ENCODE measurements at regions not wholly inside any gene's neighbourhood (a gene's known extent, or its start where the extent isn't known, plus 50 kb on each side); places are given as distances from the start of the nearest gene placed in this dataset. TPM values are rescaled to one million over a fixed set of nuclear protein-coding genes. Genes with fewer than 3 reads are reported as not detected.

GRCh38 chr14:28703482-28703881, 63.1 kb upstream of the FOXG1 start:
- no peaks in the 10 kb centered on the region for H3K36me3 Mint-ChIP-seq (ENCODE audit: insufficient read depth)
- TF ChIP-seq CTCF (IDR thresholded peaks at IDR 0.05; ENCODE audit: unreplicated experiment), result no peak
- H3K27me3 Mint-ChIP-seq, result no peaks in the 10 kb centered on the region
- H3K27ac Mint-ChIP-seq, result no peak overlapping the region
- no peak overlapping the region for H3K4me3 Mint-ChIP-seq (ENCODE audit: low read depth)
- H3K4me1 Mint-ChIP-seq (ENCODE audit: low read depth), result no peaks in the 10 kb centered on the region
- H3K9me3 Mint-ChIP-seq (ENCODE audit: low read depth), result no peaks in the 10 kb centered on the region
- no peak for DNase-seq (ENCODE audit: low spot score, unreplicated experiment)

DNA sequence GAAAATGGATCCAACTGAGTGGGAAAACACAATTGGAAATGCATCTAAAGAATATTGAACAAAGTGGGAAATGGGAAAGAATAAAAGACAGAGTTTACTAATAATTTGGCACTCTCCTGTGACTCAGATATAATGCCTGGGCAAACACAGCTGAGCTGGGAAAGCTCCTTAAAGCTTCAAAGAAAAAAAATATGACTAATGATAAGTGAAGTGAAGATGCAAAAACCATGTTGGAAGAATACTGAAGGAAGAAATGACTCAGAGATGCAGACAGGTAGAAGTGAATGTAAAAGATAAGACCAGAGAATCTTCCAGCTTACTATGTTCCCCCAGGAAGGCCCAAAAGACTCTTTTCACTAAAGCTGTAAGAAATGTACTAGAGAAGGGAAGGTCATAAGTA, 62.4 kb upstream of the FOXG1 start:
- no peak for TF ChIP-seq CTCF (IDR thresholded peaks at IDR 0.05; ENCODE audit: unreplicated experiment)
- no peaks in the 10 kb centered on the region for H3K4me1 Mint-ChIP-seq (ENCODE audit: low read depth)

DNA sequence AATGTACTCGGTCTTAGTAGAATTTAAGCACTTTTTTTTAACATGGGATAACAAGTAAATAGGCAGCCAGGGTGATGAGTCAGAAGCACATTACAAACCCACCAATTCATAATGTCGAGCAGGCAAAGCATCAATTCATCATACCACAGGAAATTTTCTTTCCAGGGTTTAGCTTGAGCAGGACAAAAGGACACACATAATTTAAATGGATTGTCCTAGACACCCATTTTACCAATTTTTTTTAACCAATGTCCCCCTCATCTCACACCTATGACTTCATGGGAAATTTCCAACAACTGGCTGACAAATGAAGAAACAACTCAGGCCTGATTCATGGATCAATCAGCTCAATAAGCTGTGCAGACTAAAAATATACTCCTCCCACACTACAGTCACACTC, 58.8 kb upstream of the FOXG1 start:
- no peaks in the 10 kb centered on the region for H3K27me3 Mint-ChIP-seq
- no peak for DNase-seq (ENCODE audit: low spot score, unreplicated experiment)
- no peaks in the 10 kb centered on the region for H3K4me1 Mint-ChIP-seq (ENCODE audit: low read depth)
- no peak overlapping the region for H3K27ac Mint-ChIP-seq
- H3K4me3 Mint-ChIP-seq (ENCODE audit: low read depth), result no peak overlapping the region
- H3K36me3 Mint-ChIP-seq (ENCODE audit: insufficient read depth), result no peaks in the 10 kb centered on the region
- H3K9me3 Mint-ChIP-seq (ENCODE audit: low read depth), result no peaks in the 10 kb centered on the region
- TF ChIP-seq CTCF (IDR thresholded peaks at IDR 0.05; ENCODE audit: unreplicated experiment), result no peak

More for the DNA sequence above, 62.4 kb upstream of the FOXG1 start:
- Mint-ChIP-seq H3K27ac (no peak overlapping the region), H3K36me3 (ENCODE audit: insufficient read depth) (no peaks in the 10 kb centered on the region), H3K4me3 (ENCODE audit: low read depth) (no peak overlapping the region), H3K27me3 (no peaks in the 10 kb centered on the region), H3K9me3 (ENCODE audit: low read depth) (no peaks in the 10 kb centered on the region)
- no peak for DNase-seq (ENCODE audit: low spot score, unreplicated experiment)

GRCh38 chr14:28709571-28710305, 56.8 kb upstream of the FOXG1 start:
- Mint-ChIP-seq H3K4me3 (ENCODE audit: low read depth) (no peak overlapping the region), H3K9me3 (ENCODE audit: low read depth) (no peaks in the 10 kb centered on the region), H3K4me1 (ENCODE audit: low read depth) (no peaks in the 10 kb centered on the region), H3K27me3 (no peaks in the 10 kb centered on the region), H3K27ac (no peak overlapping the region), H3K36me3 (ENCODE audit: insufficient read depth) (no peaks in the 10 kb centered on the region)
- no peak for TF ChIP-seq CTCF (IDR thresholded peaks at IDR 0.05; ENCODE audit: unreplicated experiment)
- no peak for DNase-seq (ENCODE audit: low spot score, unreplicated experiment)

Small RNA genes lying in the stretch of these regions (microRNA-seq; reads per million reads assigned to microRNA genes)
- not detected for gene MIR3171 (ENCODE audit: borderline number of aligned reads, unreplicated experiment)
- not detected for gene MIR4307 (ENCODE audit: borderline number of aligned reads, unreplicated experiment)

Data from progenitor cell of endocrine pancreas (in vitro differentiated cells).